Stimulated activated naive B cell treated with anti-CD40 and anti-IgM and Interleukin-4, amounts not matched to agents 10 μg/mL and 1 μg/mL and 100 μg/mL, for 72 hours (primary cell): ENCODE measurements at regions not wholly inside any gene's neighbourhood (a gene's known extent, or its start where the extent isn't known, plus 50 kb on each side); places are given as distances from the start of the nearest gene placed in this dataset.

Experiments used
- ATAC-seq, 2 donors: fragments of 150-1000 bp; cut with Tn5 transposase; replicated peaks; 2 replicates each; pipeline ENCODE4 v1.10.0; 2021; ENCODE audit warnings: moderate library complexity in 1 of 2
- DNase-seq: peaks from one replicate; pipeline ENCODE4 v3.0.0; 2021
- H3K27ac Mint-ChIP-seq: one replicate; pipeline ENCODE4 v1.8.0; 2022; ENCODE audit warnings: mild to moderate bottlenecking, mixed read lengths
- H3K27me3 Mint-ChIP-seq, 2 donors: one replicate each; pipeline ENCODE4 v1.8.0; 2022; ENCODE audit warnings: mixed read lengths in 2 of 2
- H3K36me3 Mint-ChIP-seq, 2 donors: one replicate each; pipeline ENCODE4 v1.8.0; 2022; ENCODE audit warnings: mixed read lengths in 2 of 2, mild to moderate bottlenecking in 1 of 2
- H3K4me1 Mint-ChIP-seq, 2 donors: one replicate each; pipeline ENCODE4 v1.8.0; 2022; ENCODE audit warnings: mixed read lengths in 2 of 2, mild to moderate bottlenecking in 1 of 2
- H3K4me3 Mint-ChIP-seq, 2 donors: one replicate each; pipeline ENCODE4 v1.8.0; 2022; ENCODE audit warnings: mild to moderate bottlenecking in 2 of 2, mixed read lengths in 2 of 2, moderate library complexity in 1 of 2
- H3K9me3 Mint-ChIP-seq, 2 donors: one replicate each; pipeline ENCODE4 v1.8.0; 2022; ENCODE audit warnings: mixed read lengths in 2 of 2, mild to moderate bottlenecking in 1 of 2

DNA sequence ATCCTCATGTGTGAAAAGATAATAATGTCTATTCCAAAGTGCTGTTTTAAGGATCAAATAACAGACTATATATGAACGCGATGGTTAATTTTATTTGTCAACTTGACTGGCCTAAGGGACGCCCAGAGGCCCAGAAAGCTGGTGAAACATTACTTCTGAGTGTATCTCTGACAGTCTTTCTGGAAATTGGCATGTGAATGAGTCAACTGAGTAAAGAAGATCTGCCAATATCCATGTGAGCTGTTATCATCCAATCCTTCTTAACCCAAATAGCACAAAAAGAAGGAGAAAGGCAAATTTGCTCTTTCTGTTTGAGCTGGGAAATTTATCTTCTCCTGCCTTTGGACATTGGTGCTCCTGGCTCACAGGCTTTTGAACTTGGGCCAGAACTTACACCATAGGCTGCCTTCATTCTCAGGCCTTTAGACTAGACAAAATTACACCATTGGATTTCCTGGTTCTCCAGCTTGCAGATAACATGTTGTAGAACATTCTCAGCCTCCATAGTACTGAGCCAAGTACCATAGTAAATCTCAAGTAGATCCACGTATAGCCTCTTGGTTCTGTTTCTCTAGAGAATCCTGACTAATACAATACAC lies 114.7 kb upstream of the DOCK10 start:
- Mint-ChIP-seq H3K27ac (no peak overlapping the region), H3K36me3 (no peaks in the 10 kb centered on the region), H3K4me3 (no peak overlapping the region), H3K9me3 (no peaks in the 10 kb centered on the region), H3K27me3 (no peaks in the 10 kb centered on the region), H3K4me1 (no peaks in the 10 kb centered on the region)
- DNase-seq (no peak), ATAC-seq (no peak)

DNA sequence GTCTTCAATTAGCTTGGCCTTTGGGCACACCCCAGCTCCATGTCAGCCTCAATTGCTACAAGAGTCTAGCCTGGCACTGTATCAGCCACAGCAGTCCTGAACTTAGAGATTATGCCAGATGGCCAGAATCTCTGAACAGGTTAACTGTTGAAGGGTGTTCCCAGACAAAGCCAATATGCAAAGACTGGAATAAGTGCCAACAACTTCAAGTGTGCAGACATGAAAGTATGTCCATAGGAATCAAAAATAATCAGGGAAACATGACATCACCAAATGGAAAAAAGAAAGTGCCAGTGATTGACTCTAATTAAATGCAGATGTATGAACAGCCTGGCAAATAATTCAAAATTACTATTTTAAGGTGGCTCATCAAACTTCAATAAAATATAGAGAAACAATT lies 98.5 kb upstream of the DOCK10 start:
- DNase-seq (no peak), ATAC-seq (no peak)
- H3K4me1 Mint-ChIP-seq = no peaks in the 10 kb centered on the region

DNA sequence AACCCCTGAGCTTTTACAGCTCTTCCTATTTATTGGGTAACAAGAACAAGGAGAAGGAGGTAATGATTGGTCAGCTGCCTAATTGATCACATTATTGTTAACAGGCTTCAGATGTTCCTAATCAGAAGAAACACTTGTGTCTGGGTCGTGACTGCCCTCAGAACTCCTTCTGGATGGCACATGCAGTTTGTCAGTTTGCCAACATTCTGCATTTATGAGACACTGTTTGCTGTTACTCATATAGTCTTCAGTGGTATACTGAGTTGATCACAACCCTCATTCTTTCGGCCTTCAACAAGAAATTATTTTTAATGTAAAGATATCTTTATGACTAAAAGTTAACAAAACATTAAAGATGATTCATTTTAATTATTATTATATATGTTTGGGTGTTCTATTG lies 95.7 kb upstream of the DOCK10 start:
- ATAC-seq = no peak

More for the DNA sequence above, 98.5 kb upstream of the DOCK10 start:
- peaks cover 5 to 12% of the 10 kb centered on the region in 2 donors for H3K9me3 Mint-ChIP-seq
- H3K27me3 Mint-ChIP-seq = peaks cover 10 to 16% of the 10 kb centered on the region in 2 donors
- no peak overlapping the region for H3K27ac Mint-ChIP-seq
- no peaks in the 10 kb centered on the region for H3K36me3 Mint-ChIP-seq
- H3K4me3 Mint-ChIP-seq = no peak overlapping the region

DNA sequence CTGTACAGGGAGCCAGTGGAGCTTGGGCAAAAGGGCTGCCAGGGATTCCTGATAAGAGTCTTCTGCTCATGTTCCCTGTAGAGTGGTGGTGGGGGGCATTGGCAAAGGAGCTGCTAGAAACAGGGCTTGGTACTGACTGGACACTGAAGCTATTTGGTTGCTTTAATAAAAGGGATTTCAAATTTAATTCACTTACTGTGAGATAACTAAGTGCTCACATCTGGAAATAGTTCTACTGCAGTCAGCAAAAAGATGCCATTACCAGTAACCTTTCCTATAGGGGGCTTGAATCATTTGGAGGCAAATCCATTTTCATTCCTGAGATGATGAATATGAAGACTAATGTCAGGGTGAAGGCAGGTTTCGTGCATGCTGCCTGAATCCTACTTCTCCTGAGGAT lies 94.3 kb upstream of the DOCK10 start:
- no peaks in the 10 kb centered on the region for H3K36me3 Mint-ChIP-seq
- peaks cover 10 to 12% of the 10 kb centered on the region in 2 donors for H3K27me3 Mint-ChIP-seq
- no peak overlapping the region for H3K4me3 Mint-ChIP-seq
- no peaks in the 10 kb centered on the region for H3K4me1 Mint-ChIP-seq
- no peak overlapping the region for H3K27ac Mint-ChIP-seq
- no peak for ATAC-seq
- peaks cover 1 to 5% of the 10 kb centered on the region in 2 donors for H3K9me3 Mint-ChIP-seq
- no peak for DNase-seq

More for the DNA sequence above, 95.7 kb upstream of the DOCK10 start:
- DNase-seq = no peak
- Mint-ChIP-seq H3K9me3 (peaks cover 5% of the 10 kb centered on the region in 2 donors), H3K4me3 (no peak overlapping the region), H3K27ac (no peak overlapping the region), H3K27me3 (peaks cover 10 to 16% of the 10 kb centered on the region in 2 donors), H3K36me3 (no peaks in the 10 kb centered on the region), H3K4me1 (no peaks in the 10 kb centered on the region)

DNA sequence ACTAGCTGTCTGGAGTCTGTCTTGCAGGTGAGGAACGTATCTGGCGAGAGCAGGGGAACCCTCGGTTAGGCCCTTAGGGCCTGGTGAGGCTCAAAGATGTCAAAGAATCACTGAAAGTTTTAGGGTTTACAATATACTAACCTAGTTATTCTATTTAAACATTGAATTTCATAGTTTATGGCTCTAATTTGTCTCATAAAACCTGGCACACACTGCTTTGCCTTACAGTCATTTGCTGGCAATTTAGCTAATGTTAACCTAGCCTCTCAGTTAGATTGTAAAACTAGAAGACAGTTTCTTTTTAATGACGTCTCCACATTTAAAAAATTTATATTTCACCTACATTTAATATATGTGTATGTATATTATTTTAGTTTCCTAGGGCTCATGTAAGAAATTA lies 89.6 kb upstream of the DOCK10 start:
- DNase-seq = no peak
- H3K9me3 Mint-ChIP-seq = peaks cover 0 to 3% of the 10 kb centered on the region in 2 donors
- H3K27me3 Mint-ChIP-seq = peaks cover 13 to 17% of the 10 kb centered on the region in 2 donors
- ATAC-seq = no peak
- H3K4me3 Mint-ChIP-seq = no peak overlapping the region
- H3K36me3 Mint-ChIP-seq = no peaks in the 10 kb centered on the region
- no peak overlapping the region for H3K27ac Mint-ChIP-seq
- H3K4me1 Mint-ChIP-seq = no peaks in the 10 kb centered on the region

DNA sequence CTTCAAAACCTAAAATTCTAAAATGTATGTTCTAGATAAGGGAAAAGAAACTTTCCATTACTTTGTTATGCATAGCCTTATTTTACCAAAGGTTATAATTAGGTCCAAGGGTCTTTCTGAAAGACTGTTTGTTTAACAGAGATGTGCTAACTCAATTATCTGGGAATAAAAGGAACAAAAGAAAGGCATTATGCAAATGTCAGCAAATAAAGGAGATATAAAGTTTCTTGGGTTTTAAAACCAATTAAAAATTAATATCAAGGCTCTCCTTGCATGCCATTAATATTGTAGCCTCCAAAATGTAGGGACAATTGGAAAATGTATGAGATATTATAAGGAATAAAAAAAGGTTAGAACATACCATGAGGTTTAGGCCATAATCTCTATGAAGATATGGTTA lies 87.8 kb upstream of the DOCK10 start:
- Mint-ChIP-seq H3K4me1 (no peaks in the 10 kb centered on the region), H3K36me3 (no peaks in the 10 kb centered on the region), H3K27ac (no peak overlapping the region), H3K4me3 (no peak overlapping the region), H3K27me3 (peaks cover 14 to 19% of the 10 kb centered on the region in 2 donors), H3K9me3 (peaks cover 0 to 3% of the 10 kb centered on the region in 2 donors)
- ATAC-seq = no peak
- DNase-seq = no peak

DNA sequence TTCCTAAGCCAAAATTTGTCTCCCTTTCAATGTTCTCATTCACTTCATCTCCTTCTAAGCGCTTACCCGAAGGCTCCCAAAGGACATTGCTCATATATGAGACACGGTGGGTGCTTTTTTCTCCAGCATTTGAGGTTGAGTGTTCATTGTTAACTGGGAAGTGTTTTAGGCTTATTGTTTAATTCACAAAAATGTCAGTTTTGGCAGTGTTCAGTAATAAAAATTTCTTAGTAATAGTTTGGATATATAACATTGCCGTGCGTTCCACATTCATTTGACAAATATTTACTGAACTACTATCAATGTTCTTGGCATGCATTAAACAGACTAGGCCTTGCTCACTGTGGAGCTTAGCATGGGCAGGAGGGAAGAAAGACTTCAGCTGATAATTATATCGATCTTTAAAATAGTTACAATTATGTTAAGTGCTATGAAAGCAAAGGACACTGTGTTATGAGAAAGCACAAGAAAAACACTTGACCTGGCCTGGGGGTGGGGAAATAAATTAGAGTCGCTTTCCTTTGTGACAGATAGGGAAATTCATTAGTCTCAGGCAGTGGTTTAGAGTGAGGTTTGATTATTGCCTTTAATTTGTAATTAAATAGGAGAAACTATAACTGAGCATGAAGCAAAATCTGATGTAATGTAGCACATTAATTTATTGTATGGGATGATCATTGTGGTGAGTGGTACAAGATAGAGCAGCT lies 82.2 kb upstream of the DOCK10 start:
- Mint-ChIP-seq H3K27me3 (peaks cover 14% of the 10 kb centered on the region in 2 donors), H3K4me3 (no peak overlapping the region), H3K36me3 (no peaks in the 10 kb centered on the region), H3K27ac (no peak overlapping the region), H3K4me1 (no peaks in the 10 kb centered on the region), H3K9me3 (peaks cover 0 to 3% of the 10 kb centered on the region in 2 donors)
- no peak for DNase-seq
- ATAC-seq = no peak

DNA sequence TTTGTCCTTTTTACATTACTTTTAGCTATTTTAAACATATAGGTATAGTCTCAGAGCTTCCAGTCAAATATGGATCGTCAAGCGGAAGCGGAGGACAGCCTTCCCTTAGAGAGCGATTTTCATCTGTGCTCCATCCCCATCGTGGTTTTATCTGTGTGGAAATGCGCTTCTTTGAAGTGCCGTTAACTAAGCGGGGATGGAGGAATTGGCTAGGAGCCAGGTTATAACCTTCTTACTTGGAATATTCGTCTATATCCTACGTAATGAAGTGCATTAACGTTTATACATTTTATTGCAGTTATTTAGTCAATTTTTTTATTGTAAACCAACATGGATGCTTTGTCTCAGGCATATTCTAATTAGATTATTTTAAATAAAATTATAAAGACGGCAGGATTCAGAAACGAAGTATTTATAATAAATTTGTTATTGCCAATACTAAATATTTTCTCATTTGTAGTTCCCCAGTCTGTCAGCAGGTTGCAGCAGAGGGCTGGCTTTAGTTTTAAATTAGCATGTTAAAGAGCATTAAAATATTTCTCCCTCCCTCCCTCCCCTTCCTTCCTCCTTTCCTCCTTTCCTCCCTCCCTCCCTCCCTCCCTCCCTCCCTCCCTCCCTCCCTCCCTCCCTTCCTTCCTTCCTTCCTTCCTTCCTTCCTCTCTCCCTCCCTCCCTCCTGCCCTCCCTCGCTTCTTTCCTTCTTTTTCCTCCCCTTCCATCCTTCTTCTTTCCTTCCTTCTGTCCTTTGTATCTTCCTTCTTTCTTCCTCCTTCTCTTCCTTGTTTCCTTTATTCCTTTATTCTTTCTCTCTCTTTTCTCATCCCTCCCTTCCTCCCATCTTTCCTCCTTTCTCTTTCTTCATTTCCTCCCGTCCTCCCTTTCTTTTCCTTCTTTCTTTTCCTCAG lies 80.6 kb upstream of the DOCK10 start:
- peaks cover 0 to 2% of the 10 kb centered on the region in 2 donors for H3K9me3 Mint-ChIP-seq
- H3K4me3 Mint-ChIP-seq = no peak overlapping the region
- no peak overlapping the region for H3K27ac Mint-ChIP-seq
- DNase-seq (no peak), ATAC-seq (no peak)
- no peaks in the 10 kb centered on the region for H3K4me1 Mint-ChIP-seq
- peaks cover 11% of the 10 kb centered on the region in 2 donors for H3K27me3 Mint-ChIP-seq
- no peaks in the 10 kb centered on the region for H3K36me3 Mint-ChIP-seq

DNA sequence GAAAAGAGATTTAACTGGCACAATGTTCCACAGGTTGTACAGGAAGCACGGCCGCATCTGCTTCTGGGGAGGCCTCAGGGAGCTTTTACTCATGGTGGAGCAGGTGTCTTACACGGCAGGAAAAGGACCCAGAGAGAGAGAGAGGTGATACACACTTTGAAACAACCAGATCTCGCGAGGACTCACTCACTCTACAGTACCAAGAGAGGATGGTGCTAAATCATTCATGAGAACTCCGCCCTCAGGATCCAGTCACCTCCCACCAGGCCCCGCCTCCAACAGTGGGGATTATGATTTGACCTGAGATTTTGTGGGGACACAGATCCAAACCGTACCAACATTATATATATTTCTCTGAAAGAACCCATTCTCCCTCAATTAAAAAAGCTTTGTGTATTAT lies 79.7 kb upstream of the DOCK10 start:
- Mint-ChIP-seq H3K27me3 (peaks cover 2 to 3% of the 10 kb centered on the region in 2 donors), H3K36me3 (no peaks in the 10 kb centered on the region), H3K4me1 (peaks cover 5 to 6% of the 10 kb centered on the region in 2 donors), H3K9me3 (no peaks in the 10 kb centered on the region), H3K27ac (peak overlapping the region; percentile 39), H3K4me3 (no peak overlapping the region)
- ATAC-seq (no peak), DNase-seq (no peak)

DNA sequence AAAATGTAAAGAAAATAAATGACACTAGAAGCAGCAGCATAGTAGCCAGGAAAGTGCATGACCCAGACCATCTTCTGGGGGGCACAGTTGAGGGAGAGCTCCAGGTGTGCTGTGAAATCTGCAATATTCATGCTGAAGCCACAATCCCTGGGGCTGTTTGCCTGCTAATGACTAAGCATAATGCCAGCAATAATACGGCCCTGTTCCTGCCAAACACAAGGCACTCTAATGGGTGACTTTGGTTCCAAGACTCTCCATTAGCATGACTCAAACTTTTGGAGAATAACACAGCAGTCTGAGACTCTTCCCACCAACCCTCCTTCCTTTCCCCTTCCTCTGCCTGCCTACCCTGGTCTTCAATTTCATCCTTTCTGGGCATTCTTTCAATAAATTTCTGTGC lies 77.9 kb upstream of the DOCK10 start:
- Mint-ChIP-seq H3K4me3 (no peak overlapping the region), H3K27me3 (no peaks in the 10 kb centered on the region), H3K36me3 (no peaks in the 10 kb centered on the region), H3K27ac (no peak overlapping the region), H3K9me3 (no peaks in the 10 kb centered on the region), H3K4me1 (peaks cover 8 to 17% of the 10 kb centered on the region in 2 donors)
- DNase-seq = no peak
- ATAC-seq = no peak

DNA sequence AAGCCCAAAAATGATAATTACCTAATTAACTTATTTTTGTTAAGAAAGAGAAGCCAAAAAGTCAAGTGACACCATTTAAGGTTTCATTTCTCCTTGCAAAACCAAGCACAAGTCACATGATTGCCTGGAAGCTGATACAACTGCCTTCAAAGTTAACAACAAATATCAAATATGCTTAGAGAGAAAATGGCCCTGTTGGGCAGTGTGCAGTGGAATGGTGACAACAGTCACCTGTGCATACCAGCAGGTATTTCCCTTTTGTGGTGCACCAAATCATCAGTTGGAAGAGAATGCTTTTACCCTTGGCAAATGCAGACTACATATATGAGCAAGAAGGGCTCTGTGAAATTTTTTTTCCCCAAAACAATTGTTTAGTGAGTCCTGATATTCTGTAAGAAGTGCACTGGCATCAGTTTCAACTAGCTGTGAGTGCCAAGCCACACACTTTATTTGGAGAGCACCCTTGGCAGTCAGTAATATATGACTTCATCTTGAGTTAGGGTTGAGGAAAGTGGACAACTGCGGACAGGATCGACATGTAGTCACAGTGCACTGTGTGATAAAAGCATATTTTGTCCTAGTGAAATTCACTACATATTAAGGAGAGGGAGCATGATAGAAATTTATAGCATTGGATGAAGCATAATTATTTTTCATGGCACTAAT lies 74.9 kb upstream of the DOCK10 start:
- Mint-ChIP-seq H3K27me3 (no peaks in the 10 kb centered on the region), H3K9me3 (no peaks in the 10 kb centered on the region), H3K4me3 (no peak overlapping the region), H3K4me1 (peaks cover 14 to 26% of the 10 kb centered on the region in 2 donors), H3K27ac (no peak overlapping the region), H3K36me3 (no peaks in the 10 kb centered on the region)
- DNase-seq (no peak), ATAC-seq (peak; percentile 48 to 53)

DNA sequence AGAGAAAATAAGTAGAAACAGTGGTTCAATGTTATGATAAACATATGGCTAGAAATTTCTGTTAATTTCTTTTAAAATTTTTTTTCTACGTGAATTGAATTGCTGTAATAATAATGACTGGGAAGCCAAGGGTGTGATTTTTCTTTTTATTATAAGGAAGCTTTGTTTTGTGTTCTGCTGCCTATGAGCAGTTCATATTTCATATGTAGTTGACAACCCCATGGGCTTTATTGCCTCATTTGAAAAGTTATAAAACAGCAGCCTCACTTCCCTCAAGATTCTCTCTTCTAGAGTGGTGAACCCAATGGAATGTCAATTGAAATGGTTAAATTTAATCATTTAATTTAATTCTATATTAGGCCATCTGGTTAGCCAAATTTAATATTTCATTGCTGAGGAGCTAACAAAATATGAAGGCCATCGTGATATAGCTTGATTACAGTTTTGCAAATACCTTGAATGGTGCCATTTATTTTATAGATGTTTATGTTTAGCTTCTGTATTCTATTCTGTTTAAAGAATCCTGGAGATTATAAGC lies 72.6 kb upstream of the DOCK10 start:
- ATAC-seq = no peak
- no peak for DNase-seq
- H3K27ac Mint-ChIP-seq = no peak overlapping the region
- H3K4me3 Mint-ChIP-seq = no peak overlapping the region
- H3K36me3 Mint-ChIP-seq = no peaks in the 10 kb centered on the region
- H3K4me1 Mint-ChIP-seq = peaks cover 18 to 34% of the 10 kb centered on the region in 2 donors
- no peaks in the 10 kb centered on the region for H3K27me3 Mint-ChIP-seq
- peaks cover 0 to 1% of the 10 kb centered on the region in 2 donors for H3K9me3 Mint-ChIP-seq

DNA sequence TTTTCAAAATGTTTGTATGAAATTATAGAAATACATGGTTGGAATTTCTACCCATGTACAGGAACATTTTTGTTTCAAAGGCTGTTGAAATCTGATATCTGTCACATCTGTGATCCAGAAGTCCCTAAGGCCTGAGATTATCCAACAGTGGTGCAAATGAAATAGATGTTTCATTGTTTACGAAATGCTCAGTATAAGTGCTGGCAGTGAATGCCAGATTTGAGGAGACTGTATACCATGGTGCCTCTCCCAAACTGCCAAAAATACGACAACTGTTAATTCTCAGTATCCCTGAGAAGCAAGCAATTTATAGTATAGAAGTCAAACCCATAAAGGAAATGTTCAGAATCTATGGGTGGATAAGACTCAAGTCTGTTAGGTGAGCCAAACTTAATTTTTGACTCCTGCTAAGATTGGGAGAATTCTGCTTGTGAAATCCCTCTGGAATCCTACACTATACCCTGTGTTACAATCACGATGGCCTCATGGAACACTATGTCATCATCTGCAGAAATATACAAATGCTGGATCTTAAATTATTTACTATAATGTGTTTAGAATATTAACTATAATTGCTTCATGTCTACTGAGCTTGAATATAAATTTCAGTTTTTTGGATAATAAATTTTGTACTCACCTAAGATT lies 71.2 kb upstream of the DOCK10 start:
- H3K4me1 Mint-ChIP-seq = peaks cover 18 to 34% of the 10 kb centered on the region in 2 donors
- no peaks in the 10 kb centered on the region for H3K27me3 Mint-ChIP-seq
- H3K27ac Mint-ChIP-seq = no peak overlapping the region
- H3K4me3 Mint-ChIP-seq = no peak overlapping the region
- no peak for DNase-seq
- H3K9me3 Mint-ChIP-seq = peaks cover 0 to 1% of the 10 kb centered on the region in 2 donors
- ATAC-seq = no peak
- H3K36me3 Mint-ChIP-seq = no peaks in the 10 kb centered on the region
